ENCODE measurements at regions not wholly inside any gene's neighbourhood (a gene's known extent, or its start where the extent isn't known, plus 50 kb on each side); places are given as distances from the start of the nearest gene placed in this dataset.

- TF ChIP-seq CTCF (IDR thresholded peaks at IDR 0.05; ENCODE audit: control extremely low read depth in 1 of 3, insufficient read depth in 1 of 3, low read depth in 1 of 3, low read length in 3 of 3) (no peak), POLR2A (IDR thresholded peaks at IDR 0.05; ENCODE audit: control extremely low read depth in 1 of 2, low read depth in 2 of 2, low read length in 2 of 2) (no peak), CHD2 (IDR thresholded peaks at IDR 0.05; ENCODE audit: low read length) (no peak), POLR2AphosphoS5 (IDR thresholded peaks at IDR 0.05; ENCODE audit: low read depth, low read length) (no peak), ZNF274 (IDR thresholded peaks at IDR 0.05; ENCODE audit: borderline replicate concordance, extremely low read depth, low read length) (no peak), E2F6 (IDR thresholded peaks at IDR 0.05) (no peak), JUN (IDR thresholded peaks at IDR 0.05; ENCODE audit: low read depth, low read length) (no peak)
Measured at GRCh38 chr10:107984581-107984980, 820.1 kb upstream of the SORCS1 start.
